GM21529 (cell line): ENCODE measurements at regions not wholly inside any gene's neighbourhood (a gene's known extent, or its start where the extent isn't known, plus 50 kb on each side); places are given as distances from the start of the nearest gene placed in this dataset.
"Not testable (repeated sequence)": the region's sequence is repeated elsewhere in the genome, so short reads cannot be mapped to it uniquely, and the experiment has no call there.

Source experiments
- ATAC-seq: cut with Tn5 transposase; IDR thresholded peaks from one replicate; pipeline ENCODE4 v1.9.1; 2021; ENCODE audit not compliant: unreplicated experiment

GRCh38 chr5:121624035-121624434, 227.6 kb upstream of the FTMT start:
- ATAC-seq: no peak

- ATAC-seq: no peak
Observed at GRCh38 chr5:121628783-121629182, 222.9 kb upstream of the FTMT start.

- no peak for ATAC-seq
Observed at GRCh38 chr5:121630402-121630801, 221.3 kb upstream of the FTMT start.

GRCh38 chr5:121634946-121635345, 216.7 kb upstream of the FTMT start:
- no peak for ATAC-seq

GRCh38 chr5:121638126-121638525, 213.6 kb upstream of the FTMT start:
- no peak for ATAC-seq

- ATAC-seq: no peak
Observed at GRCh38 chr5:121640298-121640697, 211.4 kb upstream of the FTMT start.

- no peak for ATAC-seq
Observed at GRCh38 chr5:121658221-121658620, 193.5 kb upstream of the FTMT start.

GRCh38 chr5:121660142-121660541, 191.5 kb upstream of the FTMT start:
- no peak for ATAC-seq

GRCh38 chr5:121665542-121665941, 186.1 kb upstream of the FTMT start:
- ATAC-seq: not testable (repeated sequence)

- ATAC-seq: no peak
Observed at GRCh38 chr5:121667292-121667691, 184.4 kb upstream of the FTMT start.

- no peak for ATAC-seq
Observed at GRCh38 chr5:121668635-121669034, 183.0 kb upstream of the FTMT start.

GRCh38 chr5:121671624-121672023, 180.1 kb upstream of the FTMT start:
- no peak for ATAC-seq

- no peak for ATAC-seq
Observed at GRCh38 chr5:121675924-121676323, 175.8 kb upstream of the FTMT start.

- ATAC-seq: no peak
Observed at GRCh38 chr5:121681229-121681855, 170.3 kb upstream of the FTMT start.

GRCh38 chr5:121688126-121688525, 163.6 kb upstream of the FTMT start:
- ATAC-seq: no peak

GRCh38 chr5:121688781-121689180, 162.9 kb upstream of the FTMT start:
- no peak for ATAC-seq

GRCh38 chr5:121691478-121691877, 160.2 kb upstream of the FTMT start:
- ATAC-seq: no peak

- ATAC-seq: no peak
Observed at GRCh38 chr5:121692158-121692557, 159.5 kb upstream of the FTMT start.

- ATAC-seq: no peak
Observed at GRCh38 chr5:121693864-121694263, 157.8 kb upstream of the FTMT start.

- no peak for ATAC-seq
Observed at GRCh38 chr5:121695307-121695706, 156.4 kb upstream of the FTMT start.

GRCh38 chr5:121698690-121699089, 153.0 kb upstream of the FTMT start:
- no peak for ATAC-seq

- no peak for ATAC-seq
Observed at GRCh38 chr5:121701731-121702130, 150.0 kb upstream of the FTMT start.

GRCh38 chr5:121702682-121703081, 149.0 kb upstream of the FTMT start:
- ATAC-seq: no peak
